IPS-NIHi7 (cell line): ENCODE measurements at regions not wholly inside any gene's neighbourhood (a gene's known extent, or its start where the extent isn't known, plus 50 kb on each side); places are given as distances from the start of the nearest gene placed in this dataset.

Experiments used
- DNase-seq: peaks from one replicate; pipeline ENCODE4 v3.0.0; 2012; ENCODE audit warnings: mixed read lengths; ENCODE audit errors: extremely low spot score

DNA sequence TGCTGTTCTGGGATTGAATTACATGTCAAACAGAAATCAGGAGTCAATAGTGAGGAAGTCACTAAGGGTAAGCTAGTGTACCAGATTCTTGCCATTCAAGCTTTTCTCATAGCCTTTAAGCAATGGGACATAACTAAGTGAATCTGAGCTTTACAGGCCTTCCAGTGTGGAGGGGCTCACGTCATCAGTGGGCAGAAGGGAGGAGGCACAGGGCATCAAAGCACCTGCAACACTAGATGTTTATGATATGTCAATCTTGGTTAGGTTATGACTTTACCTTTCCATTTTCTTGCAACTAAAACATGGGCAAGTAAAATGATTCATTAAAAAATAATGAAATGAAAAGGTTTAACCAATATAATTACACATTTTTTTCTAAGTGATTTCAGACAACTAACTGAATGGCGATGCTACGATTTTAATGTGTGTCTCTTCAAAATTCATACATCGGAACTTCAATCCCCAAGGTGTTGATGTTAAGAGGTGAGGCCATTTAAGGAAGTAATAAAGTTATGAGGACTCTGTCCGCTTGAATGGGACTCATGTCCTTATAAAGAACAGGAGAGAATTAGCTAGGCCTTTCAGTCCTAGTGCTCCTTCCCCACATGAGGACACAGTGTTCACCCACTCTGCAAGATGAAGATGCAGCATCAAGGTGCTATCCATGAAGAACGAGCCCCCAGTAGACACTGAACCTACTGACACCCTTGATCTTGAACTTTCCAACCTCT, 1169.2 kb upstream of the NXPH2 start:
- no peak for DNase-seq

DNA sequence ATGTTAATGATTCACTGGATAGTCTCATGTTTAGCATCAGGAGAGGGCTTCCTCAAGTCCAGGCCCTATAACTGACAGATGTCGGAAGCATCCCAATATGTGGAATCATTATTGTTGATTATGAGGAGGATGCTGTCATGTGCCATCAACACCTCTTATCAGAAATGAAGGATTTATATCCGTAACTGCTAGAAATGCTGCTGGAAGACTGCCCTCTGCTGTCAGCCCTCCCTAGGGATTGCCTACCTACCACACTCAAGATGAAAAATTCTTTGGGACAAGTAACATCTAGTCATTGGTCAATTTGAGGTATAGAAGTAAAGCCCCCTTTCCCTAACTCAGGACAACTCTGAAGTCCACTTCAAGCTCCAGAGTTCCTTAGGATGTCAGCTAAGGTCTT, 1166.5 kb upstream of the NXPH2 start:
- peak; percentile 44 for DNase-seq

DNA sequence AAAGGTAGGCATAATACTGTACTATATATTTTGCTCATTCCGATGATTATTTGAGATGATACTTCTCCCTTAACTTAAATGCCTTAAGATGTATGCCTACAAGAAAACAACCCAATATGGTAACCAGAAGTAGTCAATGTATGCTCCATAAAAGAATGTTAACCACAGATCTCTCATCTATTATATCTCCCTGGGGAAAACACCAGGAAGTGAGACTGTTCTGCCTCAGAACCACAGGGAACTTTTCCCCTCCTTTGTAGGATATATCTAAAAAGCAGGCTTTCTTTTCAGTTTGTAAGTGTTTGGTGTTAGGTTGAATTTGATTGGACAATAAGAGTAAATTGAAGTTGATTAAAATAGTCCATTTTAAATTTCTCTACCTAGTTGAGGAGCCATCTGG, 1160.5 kb upstream of the NXPH2 start:
- no peak for DNase-seq

DNA sequence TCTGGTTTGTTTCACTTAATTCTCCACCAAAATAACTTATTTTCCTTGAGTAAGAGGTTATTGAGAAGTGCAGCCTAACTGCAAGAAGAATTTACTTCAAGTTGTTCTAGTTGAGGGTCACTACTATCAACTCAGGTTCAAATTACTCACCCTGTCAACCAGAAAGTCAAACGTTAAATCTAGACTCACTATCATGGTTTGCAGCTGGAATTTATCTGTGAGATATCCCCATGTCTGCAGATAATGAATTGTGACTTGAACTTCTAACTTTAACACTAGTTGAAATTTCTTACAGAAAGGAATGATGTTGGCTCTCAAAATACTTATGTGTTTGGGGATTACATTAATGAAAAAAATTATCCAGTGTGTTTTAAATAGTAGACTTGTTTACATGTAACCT, 1145.7 kb upstream of the NXPH2 start:
- DNase-seq: no peak

DNA sequence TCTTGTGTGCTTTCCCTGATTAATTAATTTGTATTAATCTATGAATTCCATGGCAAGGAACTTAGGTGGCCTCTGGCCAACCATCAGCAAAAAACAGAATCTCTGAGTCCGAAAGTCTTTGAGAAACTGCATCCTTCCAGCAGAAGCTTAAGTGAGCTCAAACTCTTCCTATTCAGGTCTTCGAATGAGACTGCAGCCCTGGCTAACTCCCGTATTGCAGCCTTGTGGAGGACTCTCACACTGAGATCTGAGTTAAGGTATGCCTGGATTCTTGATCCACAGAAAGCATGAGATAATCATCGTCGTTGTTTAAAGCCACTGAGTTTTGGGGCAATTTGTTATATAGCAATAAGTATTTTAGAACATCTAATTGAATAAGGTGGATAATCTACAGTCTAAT, 1143.9 kb upstream of the NXPH2 start:
- DNase-seq: peak; percentile 12

DNA sequence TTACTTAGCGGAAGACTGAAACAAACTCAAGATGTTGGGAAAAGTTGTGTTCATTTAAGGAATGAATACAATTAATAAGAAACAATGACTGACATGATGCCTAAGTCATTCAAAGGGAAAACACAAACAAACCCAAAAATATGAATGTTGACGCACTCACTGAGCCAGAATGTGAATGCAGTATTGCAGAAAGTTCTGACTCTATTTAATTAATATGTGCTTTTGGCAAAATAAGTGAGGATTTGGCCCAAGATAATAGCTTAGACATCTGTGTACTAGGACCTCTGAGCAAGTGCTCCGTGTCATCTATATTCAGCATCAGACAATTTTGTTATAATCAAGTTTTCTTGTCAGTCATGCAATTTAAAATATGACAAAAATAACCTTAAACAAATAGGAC, 1138.8 kb upstream of the NXPH2 start:
- no peak for DNase-seq

DNA sequence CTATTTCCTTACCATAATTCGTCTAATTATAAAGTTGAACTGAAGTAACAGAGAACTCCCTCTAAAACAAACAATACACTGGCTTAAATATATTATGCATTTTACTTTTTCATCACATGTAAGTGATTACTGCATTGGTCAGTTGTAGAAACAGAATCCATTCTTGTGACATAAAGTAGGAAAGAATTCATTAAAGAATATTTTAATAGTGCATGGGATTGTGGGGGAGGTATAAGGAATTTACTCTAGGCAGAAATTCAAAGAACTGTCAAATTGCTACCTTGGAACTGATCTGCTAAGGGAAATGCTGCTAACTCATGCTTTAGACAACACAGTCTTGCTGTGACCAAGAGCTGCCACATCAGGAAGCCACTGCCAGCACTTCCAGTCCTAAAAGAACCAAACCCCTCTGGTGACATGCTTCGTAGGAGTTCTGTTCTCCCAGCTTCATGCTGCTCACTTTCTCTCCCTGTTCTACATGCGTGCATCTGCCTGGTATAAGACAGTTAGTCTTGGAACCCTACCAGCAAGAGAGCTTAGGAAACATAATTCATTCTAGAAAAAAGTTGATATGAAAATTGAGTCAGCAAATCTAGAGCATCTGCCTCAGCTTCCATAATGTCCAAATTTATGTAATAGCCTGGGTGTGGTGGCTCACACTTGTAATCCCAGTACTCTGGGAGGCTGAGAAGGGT, 1137.6 kb upstream of the NXPH2 start:
- no peak for DNase-seq

DNA sequence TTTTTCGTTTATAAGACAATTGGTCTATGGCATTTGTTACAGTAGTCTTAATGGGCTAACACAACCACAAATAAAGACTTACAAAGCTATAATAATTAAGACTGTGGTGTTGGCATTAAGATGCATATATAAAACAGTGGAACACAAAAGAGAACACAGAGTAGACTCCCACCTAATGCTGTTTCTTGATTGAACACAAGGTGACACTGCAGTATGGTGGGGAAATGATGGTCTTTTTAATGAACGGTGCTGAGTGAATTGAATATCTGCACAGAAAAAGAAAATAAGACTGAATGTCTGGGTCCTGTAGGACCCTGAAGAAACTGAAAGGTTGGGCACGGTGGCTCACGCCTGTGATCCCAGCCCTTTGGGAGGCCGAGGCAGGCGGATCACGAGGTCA, 1136.6 kb upstream of the NXPH2 start:
- no peak for DNase-seq

DNA sequence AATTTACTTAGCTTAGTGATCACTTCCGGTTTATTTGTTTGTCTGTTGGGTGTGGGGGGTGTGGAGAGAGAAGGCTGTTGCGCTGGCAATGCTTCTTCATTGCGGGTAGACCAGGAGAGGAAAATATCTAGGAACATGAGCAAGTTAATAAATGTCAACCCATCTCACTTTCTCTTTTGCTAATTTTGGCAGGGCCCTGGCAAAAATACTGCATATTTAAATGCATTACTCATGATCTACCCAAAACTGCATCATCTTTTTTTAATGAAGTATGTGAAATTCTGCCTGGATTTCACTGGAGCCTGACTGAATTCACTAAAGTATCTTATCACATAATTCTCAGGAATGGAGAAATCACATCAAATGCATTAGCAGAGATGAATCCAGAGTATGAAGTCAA, 1131.0 kb upstream of the NXPH2 start:
- DNase-seq: no peak

DNA sequence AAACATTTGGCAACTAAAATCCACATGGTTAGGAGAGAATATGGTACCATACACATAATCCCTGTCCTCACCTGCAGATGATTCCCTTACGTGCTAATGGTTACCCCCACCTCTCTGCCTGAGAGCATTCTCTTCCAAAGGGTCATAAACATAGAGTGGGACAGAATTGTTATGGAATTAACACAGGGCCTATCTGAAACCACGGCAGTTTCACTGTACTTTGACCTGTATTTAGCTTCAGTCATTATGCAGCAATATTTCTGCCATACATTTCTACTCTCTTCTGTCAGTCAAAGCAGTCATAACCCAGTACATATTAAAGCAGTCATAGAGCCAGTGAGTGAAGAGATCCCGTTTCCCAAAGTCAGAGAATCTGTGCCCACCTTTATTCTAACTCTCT, 1128.9 kb upstream of the NXPH2 start:
- DNase-seq: no peak

DNA sequence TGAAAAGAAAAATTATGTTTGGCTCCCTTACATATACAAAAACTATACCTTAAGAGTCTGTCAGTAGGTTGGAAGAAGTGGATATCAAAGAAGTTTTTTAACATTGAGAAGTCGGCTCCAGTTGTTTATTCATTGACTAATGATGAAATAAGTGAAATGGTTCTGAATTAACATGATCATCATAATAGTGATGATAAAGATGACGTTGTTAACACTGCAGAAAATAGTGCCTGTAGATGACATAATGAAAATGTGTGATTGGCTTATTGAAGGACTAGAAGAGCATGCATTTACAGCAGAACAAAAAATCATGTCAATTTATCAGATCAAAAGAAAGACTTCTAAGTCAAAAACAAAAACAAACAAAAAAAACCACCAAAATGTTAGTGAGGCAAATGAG, 1125.4 kb upstream of the NXPH2 start:
- no peak for DNase-seq

DNA sequence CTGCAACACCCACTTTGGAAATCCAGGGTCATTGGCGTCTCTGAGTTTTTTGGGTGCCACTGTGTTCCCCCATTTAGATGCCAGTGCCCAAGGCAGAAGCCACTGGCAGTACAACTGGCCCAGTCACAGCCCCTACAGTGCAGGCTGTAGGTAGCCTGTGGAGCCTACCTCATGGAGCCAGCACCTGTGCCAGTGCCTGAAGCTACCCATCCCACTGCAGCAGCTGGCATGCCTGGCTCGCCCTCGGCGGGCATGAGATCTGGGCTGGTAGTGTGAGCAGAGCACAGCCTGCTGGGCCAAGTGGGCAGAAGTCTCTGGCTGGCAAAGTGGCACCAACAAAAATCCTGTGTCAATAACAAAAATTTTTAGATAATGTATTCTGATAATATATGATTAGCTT, 1111.4 kb upstream of the NXPH2 start:
- no peak for DNase-seq

DNA sequence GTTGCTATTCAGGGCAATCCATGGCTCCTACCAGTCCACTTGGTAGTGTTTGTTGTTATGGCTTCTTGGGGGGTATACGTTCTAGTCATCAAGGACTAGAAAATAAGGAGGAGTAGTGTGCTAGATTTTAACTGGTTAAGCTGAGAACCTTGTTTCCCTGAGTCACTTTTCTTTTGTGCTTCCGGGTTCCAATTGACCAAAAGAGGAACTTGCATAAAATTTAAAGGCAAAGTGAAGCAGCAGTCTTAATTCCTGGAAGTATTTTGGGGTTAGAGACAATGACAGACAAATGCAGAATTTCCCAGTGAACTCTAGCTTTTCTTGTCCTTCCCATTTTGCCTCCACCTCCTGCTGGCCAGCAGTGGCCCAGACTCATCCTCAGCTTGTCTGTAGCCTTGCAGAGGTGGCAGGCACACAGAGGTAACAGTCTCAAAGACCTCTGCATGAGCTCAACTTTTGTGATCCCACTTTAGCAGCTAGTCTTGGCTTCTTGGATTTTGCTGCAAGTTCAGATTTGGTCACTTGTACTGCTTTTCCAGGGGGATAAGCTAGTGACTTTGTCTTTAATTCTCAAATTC, 1105.8 kb upstream of the NXPH2 start:
- peak; percentile 26 for DNase-seq

DNA sequence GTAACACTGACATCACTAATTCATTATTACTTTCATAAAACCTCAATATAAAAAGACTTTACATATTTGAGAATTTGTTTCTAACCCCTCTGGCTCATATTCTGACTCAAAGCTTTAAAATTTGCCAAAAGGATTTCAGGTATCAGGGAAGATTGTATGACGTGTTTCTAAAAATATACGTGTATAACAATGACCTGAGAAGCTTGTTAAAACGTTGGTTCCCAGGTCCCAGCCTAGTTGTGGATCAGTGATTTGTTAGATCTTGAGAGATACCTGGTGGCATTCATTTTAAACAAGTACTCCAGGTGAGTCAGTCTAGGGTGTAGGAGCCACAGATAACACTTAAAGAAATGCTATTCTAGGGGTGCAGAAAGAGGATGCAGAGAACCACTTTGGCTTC, 1096.8 kb upstream of the NXPH2 start:
- DNase-seq: no peak

DNA sequence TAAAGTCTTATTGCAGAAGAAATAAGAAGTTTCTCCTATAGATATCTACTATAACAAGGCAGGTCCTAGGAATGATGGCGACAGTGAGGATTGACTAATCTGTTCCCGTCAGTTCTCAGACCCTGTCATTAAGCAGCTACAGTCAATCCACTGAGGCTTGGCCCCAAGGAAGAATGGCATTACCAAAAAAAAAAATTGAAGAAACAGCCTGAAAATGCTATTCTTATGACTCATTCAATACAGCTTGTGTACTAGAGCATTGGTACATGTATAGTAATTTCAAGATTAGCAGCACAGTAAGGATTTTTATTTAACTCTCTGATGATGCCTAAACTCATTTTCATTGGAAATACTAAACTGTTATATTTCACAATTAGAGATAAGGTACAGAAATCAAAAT, 1096.1 kb upstream of the NXPH2 start:
- no peak for DNase-seq

DNA sequence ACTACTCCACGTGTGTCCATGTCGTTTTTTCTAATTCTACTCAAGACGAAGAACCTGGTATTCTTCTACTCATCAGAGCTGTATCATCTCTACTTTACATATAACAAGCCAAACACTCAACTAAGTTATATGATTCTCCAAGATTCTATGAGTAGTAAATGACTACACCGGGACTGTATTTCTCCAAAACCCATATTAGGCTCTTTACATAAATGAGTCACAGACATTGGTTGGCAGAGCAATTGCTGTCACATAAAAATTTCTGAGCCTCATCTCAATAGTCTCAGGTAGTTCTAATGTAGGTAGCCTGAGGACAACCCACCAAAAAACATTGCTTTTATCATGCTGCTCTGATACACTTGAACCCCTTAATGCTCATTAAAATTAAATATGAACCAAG, 1092.3 kb upstream of the NXPH2 start:
- no peak for DNase-seq

DNA sequence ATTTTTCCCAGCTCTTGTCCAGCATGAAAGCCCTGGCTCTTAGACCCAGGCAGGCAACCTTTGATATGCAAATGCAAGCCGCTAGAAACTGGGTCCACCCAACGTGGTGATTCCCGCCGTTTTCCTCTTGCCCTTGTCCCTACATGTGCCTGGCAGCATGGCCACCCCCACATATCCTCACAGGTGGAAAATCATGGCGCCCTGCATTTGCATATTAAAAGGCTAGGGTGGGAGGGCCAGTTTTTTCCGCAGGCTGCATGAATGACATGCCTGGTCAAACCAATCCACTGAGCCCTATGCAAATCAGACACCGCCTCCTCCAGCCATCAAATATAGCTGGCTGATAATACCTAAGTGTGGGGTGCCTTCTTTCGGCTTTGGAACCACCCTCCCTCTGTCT, 1091.8 kb upstream of the NXPH2 start:
- no peak for DNase-seq

DNA sequence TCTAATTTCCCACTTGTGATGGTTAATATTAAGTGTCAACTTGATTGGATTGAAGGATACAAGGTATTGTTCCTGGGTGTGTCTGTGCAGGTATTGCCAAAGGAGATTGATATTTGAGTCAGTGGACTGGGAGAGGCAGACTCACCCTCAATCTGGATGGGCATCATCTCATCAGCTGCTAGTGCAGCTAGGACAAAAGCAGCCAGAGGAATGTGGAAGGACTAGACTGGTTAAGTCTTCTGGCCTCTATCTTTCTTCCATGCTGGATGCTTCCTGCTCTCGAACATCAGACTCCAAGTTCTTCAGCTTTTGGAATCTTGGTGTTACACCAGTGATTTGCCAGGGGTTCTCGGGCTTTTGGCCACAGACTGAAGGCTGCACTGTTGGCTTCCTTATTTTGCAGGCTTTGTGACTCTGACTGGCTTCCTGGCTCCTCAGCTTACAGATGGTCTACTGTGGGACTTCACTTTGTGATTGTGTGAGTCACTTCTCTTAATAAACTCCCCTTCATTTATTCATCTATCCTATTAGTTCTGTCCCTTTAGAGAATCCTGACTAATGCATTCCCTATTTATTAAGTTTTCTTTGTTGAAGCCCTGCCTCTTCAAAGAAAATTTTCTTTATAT, 1087.5 kb upstream of the NXPH2 start:
- no peak for DNase-seq

DNA sequence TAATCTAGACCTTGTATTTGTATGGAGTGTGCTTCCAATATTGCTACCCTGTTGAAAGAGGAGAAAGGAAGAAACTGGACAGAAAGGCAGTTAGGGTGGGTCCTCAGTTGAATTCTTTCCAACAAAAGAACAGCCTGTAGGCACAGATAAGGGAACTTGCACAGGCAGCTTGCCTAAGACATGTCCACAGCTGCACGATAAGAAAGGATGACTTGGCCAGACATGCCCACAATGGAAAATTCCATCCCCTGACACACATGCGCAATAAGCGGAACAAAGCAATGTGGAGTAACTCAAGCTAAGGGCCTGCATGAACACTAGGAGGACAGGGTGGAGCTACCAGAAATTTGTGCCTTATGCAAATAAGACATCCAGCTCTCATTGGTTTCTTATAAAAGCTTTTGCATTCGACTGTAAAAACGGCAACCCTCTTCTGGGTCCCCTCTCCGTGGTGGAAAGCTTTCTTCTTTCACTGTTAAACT, 1084.7 kb upstream of the NXPH2 start:
- DNase-seq: no peak

DNA sequence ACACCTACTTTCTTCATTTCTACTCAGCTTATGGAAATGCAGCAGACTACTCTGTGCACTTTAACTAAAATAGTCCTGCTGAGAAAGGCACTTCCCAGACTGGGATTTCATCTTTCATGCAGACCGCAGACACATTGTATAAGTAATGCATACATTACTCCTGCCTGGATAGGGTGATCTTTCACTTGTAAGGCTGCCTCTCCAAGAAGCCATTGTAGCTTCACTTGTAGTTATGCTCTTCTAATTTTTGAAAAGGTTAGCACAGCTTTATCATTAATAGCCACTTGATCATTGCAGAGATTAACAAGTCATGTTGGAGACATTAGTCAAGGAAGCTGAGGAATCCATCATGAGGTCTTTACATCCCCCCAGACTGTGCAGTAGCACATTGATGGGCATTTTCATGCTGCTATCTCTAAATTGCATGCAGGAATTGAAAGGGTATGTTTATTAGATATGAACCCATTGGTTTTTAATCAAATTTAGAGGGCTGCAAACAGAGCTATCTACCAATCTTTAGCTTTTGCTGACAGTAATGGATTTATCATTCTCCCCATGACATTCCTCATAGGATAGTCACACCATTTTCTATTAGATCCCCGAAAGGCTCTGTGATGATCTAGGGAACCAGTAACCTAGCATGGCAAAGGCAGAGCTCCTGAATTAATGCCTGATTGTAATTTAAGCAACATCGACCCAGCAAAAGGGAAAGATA, 1074.7 kb upstream of the NXPH2 start:
- DNase-seq: no peak

DNA sequence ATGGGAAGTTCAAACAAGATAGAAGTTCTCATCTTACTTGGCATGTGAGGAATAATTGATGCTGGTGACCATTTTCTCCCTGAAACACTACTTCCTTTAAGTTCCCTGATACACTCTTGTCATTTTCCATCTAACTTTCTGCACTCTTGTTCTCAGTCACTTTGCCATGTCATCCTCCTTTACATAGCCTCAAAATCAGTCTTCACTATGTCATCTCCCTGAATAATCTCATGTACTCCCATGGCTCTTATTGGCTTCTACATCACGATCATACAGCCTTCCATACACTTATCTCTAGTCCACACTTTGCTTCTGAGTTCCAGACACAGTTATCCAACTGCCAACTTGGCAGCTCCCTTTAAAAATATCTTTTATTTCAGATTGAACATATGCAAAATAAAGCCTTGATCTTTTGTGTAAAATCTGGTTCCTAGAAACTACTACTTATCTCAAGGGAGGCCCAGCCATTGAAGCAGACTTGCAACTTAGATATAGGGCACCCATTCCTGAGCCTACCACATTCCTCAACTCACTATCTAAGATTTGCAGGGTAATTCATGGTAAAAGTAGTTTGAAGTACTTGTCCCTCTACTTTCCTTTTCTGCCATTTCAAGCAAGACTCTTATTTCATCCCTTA, 1070.2 kb upstream of the NXPH2 start:
- no peak for DNase-seq

DNA sequence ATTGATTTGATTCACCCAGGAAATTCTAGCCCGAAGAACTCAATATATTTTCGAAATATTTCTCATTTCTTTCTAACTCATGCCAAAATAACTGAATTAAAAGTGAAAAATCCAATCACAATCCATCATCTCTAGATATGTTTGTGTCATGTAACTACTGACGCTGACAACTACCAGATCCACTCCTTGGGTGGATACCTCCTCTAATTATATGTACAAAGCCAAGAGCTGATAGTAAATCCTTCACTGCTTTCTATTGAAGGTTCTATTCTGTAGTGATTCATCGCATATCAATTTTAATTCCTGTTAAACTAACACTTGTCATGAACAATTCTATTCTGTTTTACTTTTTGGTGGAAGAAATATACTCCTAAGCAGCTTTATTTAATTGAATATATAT, 1056.6 kb upstream of the NXPH2 start:
- no peak for DNase-seq
